GM21786 (cell line): ENCODE measurements at regions not wholly inside any gene's neighbourhood (a gene's known extent, or its start where the extent isn't known, plus 50 kb on each side); places are given as distances from the start of the nearest gene placed in this dataset.
A peak's percentile ranks its signal among the peaks of the same experiment; 100 is the strongest.

Experiments used
- ATAC-seq: cut with Tn5 transposase; IDR thresholded peaks from one replicate; pipeline ENCODE4 v1.9.1; 2021; ENCODE audit not compliant: unreplicated experiment

DNA sequence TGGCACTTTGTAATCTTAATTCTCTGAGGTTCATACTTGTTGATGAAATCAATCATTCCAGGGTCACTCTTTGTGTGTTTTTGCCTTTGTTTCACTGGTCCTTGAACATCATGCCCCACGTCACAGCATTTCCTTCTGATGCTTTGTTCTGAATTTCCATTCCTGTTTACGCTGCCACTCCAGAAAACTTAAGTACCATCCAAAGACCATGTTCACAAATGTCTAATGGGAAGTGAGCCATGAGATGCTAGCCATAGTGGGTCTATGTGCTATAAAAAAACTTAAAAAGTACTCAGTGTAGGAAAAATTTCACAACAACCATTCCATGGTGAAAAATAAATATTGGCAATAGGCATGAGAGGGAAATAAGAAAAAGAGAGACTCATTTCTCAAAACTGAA lies 232.0 kb downstream of the IBTK start:
- no peak for ATAC-seq

- ATAC-seq = no peak
These were observed 232.5 kb downstream of the IBTK start for GRCh38 chr6:82015043-82015442.

GRCh38 chr6:82013561-82014530 lies 233.7 kb downstream of the IBTK start:
- no peak for ATAC-seq

DNA sequence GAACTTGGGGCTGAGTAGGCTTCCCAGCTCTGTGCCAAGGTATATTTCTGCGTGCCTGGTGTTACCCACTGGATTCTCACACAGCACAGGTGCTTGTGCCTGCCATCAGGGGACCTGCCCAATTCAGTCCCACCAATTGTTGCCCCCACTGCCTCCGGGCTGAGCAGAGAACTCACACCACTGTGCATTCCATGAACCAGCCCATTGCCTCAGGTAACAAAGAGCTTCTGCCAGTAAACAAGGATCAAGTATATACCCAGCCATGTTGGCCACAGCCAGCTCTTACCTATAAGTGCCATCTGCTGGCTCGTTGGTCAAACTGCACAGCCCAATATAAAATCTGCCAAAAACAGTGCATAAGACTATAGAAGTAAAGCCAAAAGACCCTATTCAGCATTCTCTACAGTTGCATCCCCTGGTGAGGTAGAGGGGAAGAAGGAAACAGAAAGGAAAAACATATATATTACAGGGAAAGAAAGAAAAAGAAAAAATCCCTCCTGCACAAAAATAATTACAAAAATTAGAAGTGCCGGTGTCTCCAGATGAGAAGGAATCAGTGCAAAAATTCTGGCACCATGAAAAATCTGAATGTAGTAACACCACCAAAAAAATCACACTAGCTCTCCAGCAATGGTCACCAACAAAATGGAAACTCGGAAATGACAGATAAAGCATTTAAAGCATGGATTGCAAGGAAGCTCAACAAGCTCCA lies 241.4 kb downstream of the IBTK start:
- peak; percentile 89 for ATAC-seq

DNA sequence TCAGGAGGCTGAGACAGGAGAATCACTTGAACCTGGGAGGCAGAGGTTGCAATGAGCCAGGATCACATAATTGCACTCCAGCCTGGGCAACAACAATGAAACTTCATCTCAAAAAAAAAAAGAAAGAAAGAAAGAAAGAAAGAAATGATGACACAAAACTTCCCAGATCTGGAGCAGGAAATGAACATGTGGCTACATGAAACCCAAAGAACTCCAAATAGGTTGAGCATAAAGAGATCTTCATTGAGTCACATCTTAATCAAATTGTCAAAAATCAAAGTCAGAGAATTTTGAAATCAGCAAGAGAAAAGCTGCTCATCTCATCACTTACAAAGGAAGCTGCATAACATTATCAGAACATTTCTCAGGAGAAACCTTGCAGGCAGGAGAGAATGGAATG lies 247.0 kb downstream of the IBTK start:
- no peak for ATAC-seq

DNA sequence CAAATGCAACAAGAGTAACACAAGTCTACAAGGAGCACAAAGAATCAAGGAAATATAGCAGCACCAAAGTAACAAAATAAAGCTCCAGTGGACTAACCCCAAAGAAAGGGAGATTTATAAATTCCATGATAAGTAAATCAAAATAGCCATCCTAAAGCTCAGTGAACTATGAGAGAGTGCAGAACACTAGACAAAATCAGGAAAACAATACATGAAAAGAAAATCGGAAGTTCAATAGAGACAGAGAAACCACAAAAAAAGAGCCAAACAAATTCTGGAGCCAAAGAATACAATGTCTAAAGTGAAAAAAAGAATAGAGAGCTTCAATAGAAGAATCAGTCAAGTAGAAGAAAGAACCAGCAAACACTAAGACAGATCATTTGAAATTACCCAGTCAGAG lies 247.3 kb upstream of the TENT5A start:
- ATAC-seq = no peak

DNA sequence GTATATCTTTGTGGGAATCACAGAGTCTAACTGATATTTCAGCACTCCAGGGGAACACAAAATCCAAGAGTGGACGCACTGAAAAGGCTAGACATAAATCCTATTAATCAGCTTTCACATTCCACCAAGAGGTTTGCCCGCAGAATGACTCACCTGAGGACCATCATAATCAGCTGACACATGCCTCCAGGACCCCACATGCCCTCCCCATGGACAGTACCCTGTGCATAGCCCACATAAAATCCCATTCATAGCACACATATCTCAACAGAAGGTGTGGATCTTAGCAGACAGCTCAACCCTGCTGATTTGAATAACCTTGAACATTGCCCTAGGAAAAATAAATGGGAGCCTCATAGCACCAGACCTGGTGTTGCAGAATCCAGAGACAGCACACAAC lies 246.8 kb upstream of the TENT5A start:
- ATAC-seq = no peak

GRCh38 chr6:81998432-81998831 lies 246.0 kb upstream of the TENT5A start:
- no peak for ATAC-seq

DNA sequence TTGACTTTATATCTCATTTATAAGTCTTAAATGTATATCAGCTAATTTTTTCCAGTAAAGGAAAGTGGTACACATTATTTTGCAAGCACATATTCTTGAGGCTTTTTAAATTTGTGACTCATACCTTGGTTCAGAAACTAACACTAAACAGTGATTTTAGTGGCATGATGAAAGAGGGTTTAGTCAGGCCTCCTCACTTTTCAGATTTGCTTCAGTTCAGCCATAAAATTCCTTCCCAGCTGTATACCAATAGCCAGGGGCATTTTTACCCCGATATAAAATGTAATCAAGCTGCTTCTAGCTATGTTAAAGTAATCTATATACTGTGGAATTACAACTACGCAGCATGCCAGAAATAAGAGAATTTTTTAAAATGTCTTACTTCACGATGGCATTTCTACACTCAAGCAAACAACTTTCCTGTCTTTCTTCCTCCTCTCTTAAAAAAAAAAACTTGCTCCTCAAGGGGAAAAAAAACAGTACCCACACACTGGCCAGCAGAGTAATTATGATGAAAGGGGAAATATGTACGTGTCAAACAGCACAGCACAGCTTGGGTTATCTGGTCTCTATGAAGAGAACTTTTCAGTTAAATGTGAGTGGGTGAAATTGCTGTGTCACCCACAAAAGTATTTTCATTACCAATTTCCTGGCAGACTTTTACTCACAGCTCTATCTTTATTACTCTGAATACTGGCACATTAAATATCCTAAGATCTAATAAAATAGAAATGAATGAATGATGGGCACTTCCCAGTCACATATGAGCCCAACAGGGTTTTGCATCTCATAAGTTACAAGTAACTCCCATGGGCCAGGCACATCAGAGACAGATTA lies 244.8 kb upstream of the TENT5A start:
- peak; percentile 70 for ATAC-seq

DNA sequence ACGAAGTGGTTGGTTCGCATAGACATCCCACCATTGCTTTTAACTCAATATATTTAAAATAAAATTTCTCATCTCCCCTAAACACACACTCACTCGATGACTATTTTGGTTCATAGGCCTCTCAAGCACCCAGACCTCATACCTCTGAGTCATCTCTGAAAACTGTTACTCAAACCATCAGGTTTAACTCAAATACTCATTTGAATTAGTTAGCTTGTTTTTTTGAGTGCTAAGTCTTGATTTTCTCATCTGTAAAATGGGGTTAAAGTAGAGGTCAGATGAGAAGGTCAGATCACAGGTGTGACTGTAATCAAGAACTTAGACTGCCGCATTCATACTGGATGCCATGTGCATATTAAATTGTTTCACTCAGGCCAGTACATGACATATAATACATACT lies 243.9 kb upstream of the TENT5A start:
- no peak for ATAC-seq

DNA sequence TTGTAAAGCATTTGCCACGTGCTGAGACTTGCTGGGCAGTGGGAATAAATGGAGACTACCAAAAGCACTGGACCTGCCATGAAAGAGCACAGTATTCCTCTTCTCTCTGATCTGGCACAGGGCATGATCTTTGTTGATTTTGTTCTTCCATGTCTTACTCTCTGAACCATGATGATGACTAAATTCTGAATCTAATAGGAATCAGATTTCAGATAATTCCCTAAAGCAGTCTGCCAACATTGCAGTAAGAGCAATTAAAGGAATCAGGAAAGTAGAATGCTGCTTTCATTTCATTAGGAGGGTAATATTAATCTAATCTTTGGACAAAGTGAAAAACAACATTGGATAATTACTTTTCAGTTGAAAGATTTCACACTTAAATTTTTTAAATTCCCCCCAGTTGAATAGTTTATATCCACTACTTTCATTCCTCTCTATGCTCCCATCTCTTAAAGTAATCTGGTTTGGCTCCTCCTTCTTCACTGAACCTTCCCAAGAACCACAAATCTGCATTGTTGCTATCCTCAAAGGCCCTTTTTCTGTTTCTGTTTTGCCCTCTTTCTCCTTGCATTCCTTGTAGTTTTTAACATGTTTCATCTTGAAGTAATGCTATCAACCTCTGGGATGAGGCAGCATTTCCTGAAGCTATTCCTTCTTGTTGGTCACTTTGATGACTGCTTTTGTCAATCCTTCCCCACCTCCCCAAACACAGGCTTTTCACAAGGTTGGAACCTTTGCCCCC lies 243.2 kb upstream of the TENT5A start:
- no peak for ATAC-seq

DNA sequence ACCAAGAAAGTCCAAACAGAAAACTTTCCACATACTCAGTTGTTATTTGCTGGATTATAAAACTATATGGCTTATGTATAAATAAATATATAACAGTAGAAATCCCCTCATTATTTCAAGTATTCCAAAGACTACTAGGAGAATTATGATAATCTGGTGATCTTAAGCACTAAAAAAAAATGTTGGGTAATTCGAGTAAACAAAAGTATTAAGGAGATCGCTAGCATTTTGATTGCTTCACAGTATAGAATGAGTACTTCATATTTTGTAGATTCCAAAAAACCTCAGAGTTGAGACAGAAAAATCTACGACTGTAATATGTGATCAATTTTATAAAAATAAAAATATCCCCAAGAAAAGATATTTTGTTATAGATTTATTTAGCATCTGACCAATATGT lies 236.4 kb upstream of the TENT5A start:
- ATAC-seq = no peak

DNA sequence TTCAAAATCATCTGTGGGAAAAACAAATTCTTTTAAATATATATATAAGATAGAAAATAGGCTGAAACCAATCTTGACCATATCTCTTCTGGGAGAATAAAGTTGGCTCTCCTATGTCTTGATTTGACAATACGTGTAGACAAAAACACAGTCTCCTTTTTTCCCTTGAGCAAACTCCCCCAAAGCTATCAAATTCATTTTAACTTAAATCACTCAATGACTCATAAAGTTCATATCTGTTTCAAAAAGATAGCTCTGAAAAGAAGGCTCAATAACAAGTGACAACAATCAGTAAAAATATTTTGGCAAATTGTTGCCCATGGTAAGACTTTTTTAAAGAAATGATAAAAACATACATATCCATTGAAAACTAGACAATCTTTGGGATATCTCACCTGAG lies 236.0 kb upstream of the TENT5A start:
- no peak for ATAC-seq

DNA sequence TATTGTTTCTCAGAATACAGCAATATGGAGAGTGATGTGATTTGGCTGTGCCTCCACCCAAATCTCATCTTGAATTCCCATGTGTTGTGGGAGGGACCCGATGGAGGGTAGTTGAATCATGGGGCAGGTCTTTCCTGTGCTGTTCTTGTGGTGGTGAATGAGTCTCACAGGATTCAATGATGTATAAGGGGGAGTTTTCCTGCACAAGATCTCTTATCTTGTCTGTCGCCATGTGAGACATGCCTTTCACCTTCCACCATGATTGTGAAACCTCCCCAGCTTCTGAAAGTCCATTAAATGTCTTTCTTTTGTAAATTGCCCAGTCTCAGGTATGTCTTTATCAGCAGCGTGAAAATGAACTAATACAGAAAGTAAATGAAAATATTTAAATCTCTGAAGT lies 234.8 kb upstream of the TENT5A start:
- no peak for ATAC-seq

GRCh38 chr6:81985191-81985590 lies 232.7 kb upstream of the TENT5A start:
- ATAC-seq = no peak

DNA sequence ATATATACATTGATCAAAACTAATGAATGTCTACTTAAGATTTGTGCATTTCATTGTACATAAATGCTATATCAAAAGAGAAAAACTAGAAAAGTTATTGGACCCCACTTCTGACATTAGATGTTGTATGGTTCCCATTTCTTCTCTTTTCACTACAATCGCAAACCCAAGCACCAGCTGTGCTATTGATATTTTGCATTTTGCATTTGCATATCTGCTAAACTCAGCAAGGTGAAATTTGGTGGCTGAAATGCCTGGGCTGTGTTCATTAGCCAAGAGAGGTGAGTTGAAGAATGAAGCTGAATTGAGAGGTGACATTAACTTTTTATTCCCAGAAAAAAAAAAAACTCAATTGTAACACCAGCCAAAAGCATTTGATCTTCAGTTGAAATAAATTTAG lies 232.1 kb upstream of the TENT5A start:
- ATAC-seq = peak; percentile 49

- peak; percentile 59 for ATAC-seq
These were observed 229.3 kb upstream of the TENT5A start for GRCh38 chr6:81981812-81982211.

DNA sequence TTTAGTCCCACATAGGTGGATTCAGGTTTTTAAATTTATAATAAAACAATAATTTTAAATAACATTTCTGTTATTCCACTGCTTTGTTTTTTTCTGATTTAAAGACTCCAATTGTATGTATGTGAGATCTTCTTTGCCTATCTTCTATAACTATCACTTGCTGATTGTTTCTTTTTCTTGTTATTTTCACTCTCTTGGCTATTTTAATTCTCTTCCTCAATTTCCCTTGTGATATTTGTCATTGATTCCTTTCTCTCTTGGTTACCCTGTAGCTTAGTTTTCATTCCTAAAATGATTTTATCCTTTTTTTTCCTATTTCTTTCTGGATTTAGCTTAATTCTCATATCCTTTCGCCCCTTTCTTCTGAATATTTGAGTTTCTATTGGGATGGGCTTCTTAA lies 227.3 kb upstream of the TENT5A start:
- no peak for ATAC-seq

- no peak for ATAC-seq
These were observed 226.8 kb upstream of the TENT5A start for GRCh38 chr6:81979329-81979728.

GRCh38 chr6:81978230-81978629 lies 225.7 kb upstream of the TENT5A start:
- no peak for ATAC-seq

GRCh38 chr6:81977486-81977885 lies 225.0 kb upstream of the TENT5A start:
- ATAC-seq = no peak
